PC-3 (cell line): ENCODE measurements at regions not wholly inside any gene's neighbourhood (a gene's known extent, or its start where the extent isn't known, plus 50 kb on each side); places are given as distances from the start of the nearest gene placed in this dataset.

ENCODE experiments used
- EZH2phosphoT487 ChIP-seq: fragments of 300-600 bp; sonication (generic); IDR thresholded peaks from 2 replicates; pipeline ENCODE4 v1.6.1; 2018; ENCODE audit warnings: mild to moderate bottlenecking, antibody characterized with exemption, low read length, borderline replicate concordance
- TF ChIP-seq, protein P1 (sequence below): fragments of 300-600 bp; sonication (generic); conservative IDR thresholded peaks from 2 replicates; pipeline ENCODE4 v1.5.1; 2017; ENCODE audit warnings: antibody characterized with exemption, low read depth, mild to moderate bottlenecking, low read length

DNA sequence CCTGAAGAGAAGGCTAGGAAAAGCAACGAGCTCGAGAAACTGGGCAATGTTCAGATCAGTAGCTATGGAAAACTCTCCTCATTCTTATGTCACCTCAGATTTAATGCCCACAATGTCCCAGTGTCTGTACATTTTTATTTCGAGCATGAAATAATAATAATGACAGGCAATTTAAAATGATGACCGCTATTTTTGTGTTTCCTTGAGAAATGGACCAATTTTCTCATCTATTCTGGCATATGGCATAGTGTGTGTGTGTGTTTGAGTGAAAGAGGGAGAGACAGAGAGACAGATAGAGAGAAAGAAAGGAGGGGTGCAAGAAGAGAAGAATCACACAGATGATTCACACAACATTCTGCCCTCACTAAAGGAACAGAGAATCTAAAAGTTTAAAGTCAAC, 119.1 kb upstream of the C1orf21 start:
- TF ChIP-seq, protein P1, sequence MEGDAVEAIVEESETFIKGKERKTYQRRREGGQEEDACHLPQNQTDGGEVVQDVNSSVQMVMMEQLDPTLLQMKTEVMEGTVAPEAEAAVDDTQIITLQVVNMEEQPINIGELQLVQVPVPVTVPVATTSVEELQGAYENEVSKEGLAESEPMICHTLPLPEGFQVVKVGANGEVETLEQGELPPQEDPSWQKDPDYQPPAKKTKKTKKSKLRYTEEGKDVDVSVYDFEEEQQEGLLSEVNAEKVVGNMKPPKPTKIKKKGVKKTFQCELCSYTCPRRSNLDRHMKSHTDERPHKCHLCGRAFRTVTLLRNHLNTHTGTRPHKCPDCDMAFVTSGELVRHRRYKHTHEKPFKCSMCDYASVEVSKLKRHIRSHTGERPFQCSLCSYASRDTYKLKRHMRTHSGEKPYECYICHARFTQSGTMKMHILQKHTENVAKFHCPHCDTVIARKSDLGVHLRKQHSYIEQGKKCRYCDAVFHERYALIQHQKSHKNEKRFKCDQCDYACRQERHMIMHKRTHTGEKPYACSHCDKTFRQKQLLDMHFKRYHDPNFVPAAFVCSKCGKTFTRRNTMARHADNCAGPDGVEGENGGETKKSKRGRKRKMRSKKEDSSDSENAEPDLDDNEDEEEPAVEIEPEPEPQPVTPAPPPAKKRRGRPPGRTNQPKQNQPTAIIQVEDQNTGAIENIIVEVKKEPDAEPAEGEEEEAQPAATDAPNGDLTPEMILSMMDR: no peak
- no peak for TF ChIP-seq EZH2phosphoT487
